ENCODE measurements at regions not wholly inside any gene's neighbourhood (a gene's known extent, or its start where the extent isn't known, plus 50 kb on each side); places are given as distances from the start of the nearest gene placed in this dataset.

GRCh38 chr15:31852933-31853799, 177.1 kb upstream of the CHRNA7 start:
- H3K4me1 ChIP-seq (replicated peaks) = no peaks in the 10 kb centered on the region
- no peaks in the 10 kb centered on the region for H3K9me3 ChIP-seq
- H3K27me3 ChIP-seq (replicated peaks; ENCODE audit: insufficient read depth) = no peaks in the 10 kb centered on the region
- no peak for DNase-seq (ENCODE audit: low spot score)
- intact Hi-C loops (cut with DNase I) = no loop called here
- H3K27ac ChIP-seq = no peak overlapping the region
- H3K4me3 ChIP-seq = no peak overlapping the region
- no peak for TF ChIP-seq POLR2A (IDR thresholded peaks at IDR 0.05)
- H3K36me3 ChIP-seq = no peaks in the 10 kb centered on the region
- 35% methylated on average over 6 of the region's 6 CpGs for WGBS

DNA sequence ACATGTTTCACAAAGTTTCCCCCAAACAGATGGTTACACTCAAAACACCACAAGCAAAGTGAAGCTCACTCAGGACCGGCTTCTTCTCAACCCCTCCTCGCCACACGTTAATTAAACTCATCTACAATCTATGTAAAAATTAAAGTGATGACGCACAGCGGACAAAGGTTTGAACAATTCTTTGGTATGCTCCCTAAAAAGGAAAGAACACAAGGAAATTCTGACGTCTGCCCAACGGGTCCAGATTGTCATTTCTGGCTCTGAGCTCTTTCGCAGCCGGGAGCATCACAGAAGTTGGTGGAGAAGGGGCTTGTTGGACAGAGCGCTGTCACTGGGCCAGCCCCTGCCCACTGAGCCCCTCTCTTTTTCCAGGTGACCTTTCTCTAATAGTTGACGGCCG, 173.7 kb upstream of the CHRNA7 start:
- H3K27me3 ChIP-seq (replicated peaks; ENCODE audit: insufficient read depth) = no peaks in the 10 kb centered on the region
- no peak for DNase-seq (ENCODE audit: low spot score)
- H3K9me3 ChIP-seq = no peaks in the 10 kb centered on the region
- H3K36me3 ChIP-seq = no peaks in the 10 kb centered on the region
- intact Hi-C loops (cut with DNase I) = no loop called here
- TF ChIP-seq POLR2AphosphoS5 (IDR thresholded peaks at IDR 0.05) (no peak), POLR2A (IDR thresholded peaks at IDR 0.05) (no peak)
- TF ChIP-seq, protein P1, sequence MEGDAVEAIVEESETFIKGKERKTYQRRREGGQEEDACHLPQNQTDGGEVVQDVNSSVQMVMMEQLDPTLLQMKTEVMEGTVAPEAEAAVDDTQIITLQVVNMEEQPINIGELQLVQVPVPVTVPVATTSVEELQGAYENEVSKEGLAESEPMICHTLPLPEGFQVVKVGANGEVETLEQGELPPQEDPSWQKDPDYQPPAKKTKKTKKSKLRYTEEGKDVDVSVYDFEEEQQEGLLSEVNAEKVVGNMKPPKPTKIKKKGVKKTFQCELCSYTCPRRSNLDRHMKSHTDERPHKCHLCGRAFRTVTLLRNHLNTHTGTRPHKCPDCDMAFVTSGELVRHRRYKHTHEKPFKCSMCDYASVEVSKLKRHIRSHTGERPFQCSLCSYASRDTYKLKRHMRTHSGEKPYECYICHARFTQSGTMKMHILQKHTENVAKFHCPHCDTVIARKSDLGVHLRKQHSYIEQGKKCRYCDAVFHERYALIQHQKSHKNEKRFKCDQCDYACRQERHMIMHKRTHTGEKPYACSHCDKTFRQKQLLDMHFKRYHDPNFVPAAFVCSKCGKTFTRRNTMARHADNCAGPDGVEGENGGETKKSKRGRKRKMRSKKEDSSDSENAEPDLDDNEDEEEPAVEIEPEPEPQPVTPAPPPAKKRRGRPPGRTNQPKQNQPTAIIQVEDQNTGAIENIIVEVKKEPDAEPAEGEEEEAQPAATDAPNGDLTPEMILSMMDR (IDR thresholded peaks at IDR 0.05) = no peak
- H3K4me3 ChIP-seq = no peak overlapping the region
- no peaks in the 10 kb centered on the region for H3K4me1 ChIP-seq (replicated peaks)
- H3K27ac ChIP-seq = no peak overlapping the region
- 83% methylated on average over 12 of the region's 12 CpGs for WGBS

DNA sequence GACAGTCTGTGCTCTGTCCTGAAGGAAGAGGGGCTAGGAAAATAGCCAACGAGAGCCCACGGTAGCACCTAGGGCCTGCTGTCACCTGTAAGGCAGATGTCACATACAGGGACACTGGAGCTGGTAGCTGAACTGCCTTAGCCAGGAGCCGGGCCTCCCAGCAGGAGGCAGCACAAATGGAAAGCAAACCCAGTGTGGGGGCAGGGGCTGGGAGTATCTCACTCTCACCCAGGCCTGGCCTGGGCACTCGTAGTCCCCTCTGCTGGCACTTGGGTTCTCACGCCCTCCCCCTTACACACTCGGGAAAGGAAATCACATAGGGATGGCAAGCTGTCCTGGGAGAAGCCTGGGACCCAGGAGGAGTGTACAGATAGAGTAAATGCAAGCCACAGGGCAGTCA, 173.1 kb upstream of the CHRNA7 start:
- no peak for DNase-seq (ENCODE audit: low spot score)
- H3K4me1 ChIP-seq (replicated peaks) = no peaks in the 10 kb centered on the region
- H3K36me3 ChIP-seq = no peaks in the 10 kb centered on the region
- no peaks in the 10 kb centered on the region for H3K9me3 ChIP-seq
- intact Hi-C loops (cut with DNase I) = no loop called here
- H3K4me3 ChIP-seq = no peak overlapping the region
- H3K27ac ChIP-seq = no peak overlapping the region
- TF ChIP-seq POLR2AphosphoS5 (IDR thresholded peaks at IDR 0.05) = no peak
- TF ChIP-seq, protein P1 (IDR thresholded peaks at IDR 0.05) = no peak
- TF ChIP-seq POLR2A (IDR thresholded peaks at IDR 0.05) = no peak
- no peaks in the 10 kb centered on the region for H3K27me3 ChIP-seq (replicated peaks; ENCODE audit: insufficient read depth)
- 62% methylated on average over 6 of the region's 6 CpGs for WGBS

DNA sequence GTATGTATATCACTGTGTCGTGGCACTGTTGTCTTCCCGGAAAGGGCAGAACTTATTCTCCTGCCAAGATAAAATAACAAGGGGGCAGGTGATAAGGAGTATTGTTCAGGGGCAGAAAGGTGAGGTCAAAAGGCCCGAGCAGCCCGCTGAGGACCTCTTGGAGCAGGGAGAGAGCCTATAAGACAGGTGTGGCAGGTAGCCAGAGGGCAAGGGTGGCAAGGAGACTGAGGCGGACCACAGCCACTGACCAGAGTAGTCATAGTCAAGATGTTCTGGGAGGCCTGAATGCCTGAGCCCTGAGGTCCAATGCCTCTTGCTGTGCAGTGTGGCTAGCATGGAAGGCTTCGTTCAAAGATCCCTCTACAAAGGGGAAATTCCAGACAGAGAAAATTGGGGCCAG, 172.3 kb upstream of the CHRNA7 start:
- WGBS = 74% methylated on average over 6 of the region's 6 CpGs
- intact Hi-C loops (cut with DNase I) = no loop called here

DNA sequence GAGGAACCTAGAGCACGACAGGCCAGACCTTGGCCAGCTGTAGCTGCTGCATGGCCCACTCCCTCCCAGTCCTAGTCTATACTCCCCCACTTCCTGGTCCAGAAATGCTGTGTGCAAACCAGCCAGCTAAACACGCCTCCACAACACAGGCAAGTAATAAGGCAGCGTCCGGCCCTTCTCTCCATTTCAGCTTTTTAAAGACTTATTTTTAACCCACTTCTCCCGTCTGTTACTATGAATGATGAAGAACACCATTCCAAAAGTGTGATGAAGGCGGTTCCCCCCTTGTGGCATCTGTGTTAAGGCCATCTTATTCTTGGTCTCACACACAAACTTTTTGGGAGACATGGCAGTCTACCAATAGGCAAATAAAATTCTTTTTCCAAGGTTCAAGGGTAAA, 164.1 kb upstream of the CHRNA7 start:
- H3K4me1 ChIP-seq (replicated peaks) = no peaks in the 10 kb centered on the region
- no peak overlapping the region for H3K27ac ChIP-seq
- no peak for DNase-seq (ENCODE audit: low spot score)
- H3K36me3 ChIP-seq = no peaks in the 10 kb centered on the region
- no peaks in the 10 kb centered on the region for H3K27me3 ChIP-seq (replicated peaks; ENCODE audit: insufficient read depth)
- TF ChIP-seq POLR2AphosphoS5 (IDR thresholded peaks at IDR 0.05) (no peak), POLR2A (IDR thresholded peaks at IDR 0.05) (no peak)
- TF ChIP-seq, protein P1 (IDR thresholded peaks at IDR 0.05) = no peak
- no peak overlapping the region for H3K4me3 ChIP-seq
- intact Hi-C loops (cut with DNase I) = no loop called here
- no peaks in the 10 kb centered on the region for H3K9me3 ChIP-seq
- WGBS = 70% methylated on average over 6 of the region's 6 CpGs

More for the DNA sequence above, 172.3 kb upstream of the CHRNA7 start:
- H3K27ac ChIP-seq = no peak overlapping the region
- no peaks in the 10 kb centered on the region for H3K27me3 ChIP-seq (replicated peaks; ENCODE audit: insufficient read depth)
- no peak overlapping the region for H3K4me3 ChIP-seq
- no peaks in the 10 kb centered on the region for H3K4me1 ChIP-seq (replicated peaks)
- H3K9me3 ChIP-seq = no peaks in the 10 kb centered on the region
- TF ChIP-seq, protein P1 (IDR thresholded peaks at IDR 0.05) = no peak
- TF ChIP-seq POLR2A (IDR thresholded peaks at IDR 0.05) (no peak), POLR2AphosphoS5 (IDR thresholded peaks at IDR 0.05) (no peak)
- no peaks in the 10 kb centered on the region for H3K36me3 ChIP-seq
- no peak for DNase-seq (ENCODE audit: low spot score)

All from prostate gland (tissue), 2 donors.